ENCODE measurements at regions not wholly inside any gene's neighbourhood (a gene's known extent, or its start where the extent isn't known, plus 50 kb on each side); places are given as distances from the start of the nearest gene placed in this dataset.

- TF ChIP-seq CTCF (IDR thresholded peaks at IDR 0.05) (no peak), POLR2A (IDR thresholded peaks at IDR 0.05) (no peak)
Measured at GRCh38 chr11:95676308-95676707, 113.3 kb downstream of the FAM76B start.

All from Peyer's patch (tissue), 4 donors.